Calu3 (cell line): ENCODE measurements at regions not wholly inside any gene's neighbourhood (a gene's known extent, or its start where the extent isn't known, plus 50 kb on each side); places are given as distances from the start of the nearest gene placed in this dataset.

Experiments
- BruUV-seq: library from RNA; stranded (reverse); fragments of 400-500 nt; replicated peaks from 2 replicates; lab custom pipeline; 2021; lab: Mats Ljungman, UMichigan
- CTCF ChIA-PET: fragments of 300-600 bp; sonication (Branson Sonifier 250); formaldehyde crosslinking; loops from one replicate; lab custom pipeline; 2022; ENCODE audit warnings: antibody characterized with exemption; lab: Charles Lee
- DNase-seq: peaks from one replicate; pipeline ENCODE4 v3.0.0; 2022
- H3K27ac Mint-ChIP-seq: one replicate; pipeline ENCODE4 v1.8.0; 2022; ENCODE audit warnings: mixed read lengths; ENCODE audit not compliant: unreplicated experiment
- H3K27me3 Mint-ChIP-seq: one replicate; pipeline ENCODE4 v1.8.0; 2022; ENCODE audit warnings: mixed read lengths; ENCODE audit not compliant: unreplicated experiment
- H3K36me3 Mint-ChIP-seq: one replicate; pipeline ENCODE4 v1.8.0; 2022; ENCODE audit warnings: mild to moderate bottlenecking, moderate library complexity, mixed read lengths; ENCODE audit not compliant: insufficient read depth, unreplicated experiment
- H3K4me1 Mint-ChIP-seq: one replicate; pipeline ENCODE4 v1.8.0; 2022; ENCODE audit warnings: mild to moderate bottlenecking, low read depth, mixed read lengths; ENCODE audit not compliant: unreplicated experiment
- H3K4me3 Mint-ChIP-seq: one replicate; pipeline ENCODE4 v1.8.0; 2022; ENCODE audit warnings: mild to moderate bottlenecking, low read depth, moderate library complexity, mixed read lengths; ENCODE audit not compliant: unreplicated experiment
- H3K9me3 Mint-ChIP-seq: one replicate; pipeline ENCODE4 v1.8.0; 2022; ENCODE audit warnings: low read depth, mixed read lengths; ENCODE audit not compliant: unreplicated experiment
- CTCF ChIP-seq: fragments of 200-600 bp; IDR thresholded peaks from one replicate; pipeline ENCODE4 v1.8.0; 2022; ENCODE audit warnings: antibody characterized with exemption; ENCODE audit not compliant: unreplicated experiment
- intact Hi-C: fragments of 100-400 bp; cut with micrococcal nuclease; formaldehyde crosslinking; loops from one replicate; pipeline ENCODE4 v1.10.0; 2022; ENCODE audit not compliant: unreplicated experiment

GRCh38 chrX:140091125-140091886 is 126.0 kb upstream of the CXorf66 start:
- no peak overlapping the region for H3K4me3 Mint-ChIP-seq
- peaks cover 13% of the 10 kb centered on the region for H3K27me3 Mint-ChIP-seq
- H3K27ac Mint-ChIP-seq: no peak overlapping the region
- H3K4me1 Mint-ChIP-seq: no peaks in the 10 kb centered on the region
- no TSS peak for BruUV-seq
- CTCF ChIA-PET: interaction anchor here (1.4 kb wide), 1 partner anchor 11 kb away, joined by 3 read pairs; no protein-coding TSS in a partner anchor
- H3K9me3 Mint-ChIP-seq: no peaks in the 10 kb centered on the region
- intact Hi-C loops: no loop called here
- H3K36me3 Mint-ChIP-seq: no peaks in the 10 kb centered on the region
- DNase-seq: no peak
- no peak for TF ChIP-seq CTCF

GRCh38 chrX:140090800-140091124 is 125.4 kb upstream of the CXorf66 start:
- no peak overlapping the region for H3K27ac Mint-ChIP-seq
- peaks cover 13% of the 10 kb centered on the region for H3K27me3 Mint-ChIP-seq
- H3K9me3 Mint-ChIP-seq: no peaks in the 10 kb centered on the region
- H3K4me3 Mint-ChIP-seq: no peak overlapping the region
- DNase-seq: no peak
- intact Hi-C loops: no loop called here
- BruUV-seq: no TSS peak
- no peaks in the 10 kb centered on the region for H3K4me1 Mint-ChIP-seq
- no peak for TF ChIP-seq CTCF
- H3K36me3 Mint-ChIP-seq: no peaks in the 10 kb centered on the region
- CTCF ChIA-PET: interaction anchor here (1.4 kb wide), 1 partner anchor 10 kb away, joined by 3 read pairs; no protein-coding TSS in a partner anchor

GRCh38 chrX:140088438-140088837 is 123.1 kb upstream of the CXorf66 start:
- TF ChIP-seq CTCF: no peak
- no TSS peak for BruUV-seq
- Mint-ChIP-seq H3K27me3 (peaks cover 13% of the 10 kb centered on the region), H3K36me3 (no peaks in the 10 kb centered on the region), H3K4me3 (no peak overlapping the region), H3K4me1 (no peaks in the 10 kb centered on the region), H3K27ac (no peak overlapping the region), H3K9me3 (no peaks in the 10 kb centered on the region)
- CTCF ChIA-PET: interaction anchor here (0.6 kb wide), 1 partner anchor 30 kb away, joined by 3 read pairs; no protein-coding TSS in a partner anchor
- intact Hi-C loops: no loop called here
- DNase-seq: no peak

GRCh38 chrX:140087875-140088274 is 122.6 kb upstream of the CXorf66 start:
- intact Hi-C loops: no loop called here
- no peak for DNase-seq
- Mint-ChIP-seq H3K27me3 (peaks cover 13% of the 10 kb centered on the region), H3K4me1 (no peaks in the 10 kb centered on the region), H3K4me3 (no peak overlapping the region), H3K36me3 (no peaks in the 10 kb centered on the region), H3K9me3 (no peaks in the 10 kb centered on the region), H3K27ac (no peak overlapping the region)
- BruUV-seq: no TSS peak
- no peak for TF ChIP-seq CTCF
- CTCF ChIA-PET: no interaction called here
